GM12878 (cell line): ENCODE measurements at regions not wholly inside any gene's neighbourhood (a gene's known extent, or its start where the extent isn't known, plus 50 kb on each side); places are given as distances from the start of the nearest gene placed in this dataset.

ENCODE experiments used
- CHD4 ChIP-seq: fragments of 200-600 bp; sonication (generic); IDR thresholded peaks from 2 replicates; pipeline ENCODE4 v1.6.1; 2016; ENCODE audit warnings: mild to moderate bottlenecking
- CREM ChIP-seq: IDR thresholded peaks from 2 replicates; pipeline ENCODE4 v1.6.1; 2014; ENCODE audit warnings: antibody characterized with exemption, low read depth
- EP300 ChIP-seq, 2 experiments: fragments of 150-350 bp in 1 of 2; IDR thresholded peaks; 2 replicates each; pipeline ENCODE4 v1.6.1; 2011 to 2012; ENCODE audit warnings: low read depth in 2 of 2, low read length in 2 of 2, borderline replicate concordance in 1 of 2, improper control_type of control experiment in 1 of 2, inconsistent platforms in 1 of 2; ENCODE audit not compliant: control insufficient read depth in 1 of 2
- FOXM1 ChIP-seq: IDR thresholded peaks from 2 replicates; pipeline ENCODE4 v1.6.1; 2012; ENCODE audit warnings: low read depth, mild to moderate bottlenecking, inconsistent platforms, low read length, moderate library complexity
- GATAD2B ChIP-seq: fragments of 450-650 bp; conservative IDR thresholded peaks from 2 replicates; pipeline ENCODE4 v1.6.1; 2017; ENCODE audit warnings: low read depth, mild to moderate bottlenecking, moderate library complexity
- KDM1A ChIP-seq: fragments of 200-600 bp; sonication (generic); IDR thresholded peaks from 2 replicates; pipeline ENCODE4 v1.6.1; 2016; ENCODE audit warnings: borderline replicate concordance
- MXI1 ChIP-seq: fragments of 150-350 bp; IDR thresholded peaks from 2 replicates; pipeline ENCODE4 v1.6.1; 2011; ENCODE audit warnings: low read depth, mild to moderate bottlenecking, inconsistent platforms, low read length, improper control_type of control experiment
- NFIC ChIP-seq: IDR thresholded peaks from 2 replicates; pipeline ENCODE4 v1.6.1; 2012; ENCODE audit warnings: low read depth, mild to moderate bottlenecking, inconsistent platforms, low read length, moderate library complexity
- RAD21 ChIP-seq: IDR thresholded peaks from 2 replicates; pipeline ENCODE4 v1.6.1; 2011; ENCODE audit warnings: mild to moderate bottlenecking, low read depth, low read length, moderate library complexity; ENCODE audit not compliant: insufficient read depth
- RB1 ChIP-seq: fragments of 450-650 bp; formaldehyde crosslinking; IDR thresholded peaks from 2 replicates; pipeline ENCODE4 v1.6.1; 2017; ENCODE audit warnings: mild to moderate bottlenecking, borderline replicate concordance
- RCOR1 ChIP-seq: conservative IDR thresholded peaks from 2 replicates; pipeline ENCODE4 v1.6.1; 2012; ENCODE audit warnings: low read depth, low read length, improper control_type of control experiment
- SMC3 ChIP-seq: IDR thresholded peaks from 2 replicates; pipeline ENCODE4 v1.6.1; 2011; ENCODE audit warnings: low read length, improper control_type of control experiment, borderline replicate concordance
- SREBF2 ChIP-seq: IDR thresholded peaks from 2 replicates; pipeline ENCODE4 v1.6.1; 2012; ENCODE audit warnings: mild to moderate bottlenecking, low read length
- STAT3 ChIP-seq: IDR thresholded peaks from 2 replicates; pipeline ENCODE4 v1.6.1; 2011; ENCODE audit warnings: low read depth, low read length, improper control_type of control experiment
- YY1 ChIP-seq: IDR thresholded peaks from 2 replicates; pipeline ENCODE4 v1.6.1; 2011; ENCODE audit warnings: low read depth, mild to moderate bottlenecking, low read length
- TF ChIP-seq, protein P1 (sequence below): fragments of 450-650 bp; IDR thresholded peaks from 2 replicates; pipeline ENCODE4 v1.6.1; 2017; ENCODE audit warnings: mild to moderate bottlenecking, moderate library complexity
- TF ChIP-seq, protein P2 (sequence below): fragments of 450-650 bp; IDR thresholded peaks from 2 replicates; pipeline ENCODE4 v1.6.1; 2018; ENCODE audit warnings: mild to moderate bottlenecking, low read depth, moderate library complexity; ENCODE audit not compliant: partially characterized antibody
- TF ChIP-seq, protein P3 (sequence below): fragments of 450-650 bp; IDR thresholded peaks from 2 replicates; pipeline ENCODE4 v1.6.1; 2016; ENCODE audit warnings: mild to moderate bottlenecking
- TF ChIP-seq, protein P4 (sequence below): IDR thresholded peaks from 2 replicates; pipeline ENCODE4 v1.6.1; 2011; ENCODE audit warnings: borderline replicate concordance, low read depth, mild to moderate bottlenecking, moderate library complexity, low read length; ENCODE audit not compliant: insufficient read depth, poor library complexity, severe bottlenecking

- TF ChIP-seq RAD21: no peak
- TF ChIP-seq, protein P1, sequence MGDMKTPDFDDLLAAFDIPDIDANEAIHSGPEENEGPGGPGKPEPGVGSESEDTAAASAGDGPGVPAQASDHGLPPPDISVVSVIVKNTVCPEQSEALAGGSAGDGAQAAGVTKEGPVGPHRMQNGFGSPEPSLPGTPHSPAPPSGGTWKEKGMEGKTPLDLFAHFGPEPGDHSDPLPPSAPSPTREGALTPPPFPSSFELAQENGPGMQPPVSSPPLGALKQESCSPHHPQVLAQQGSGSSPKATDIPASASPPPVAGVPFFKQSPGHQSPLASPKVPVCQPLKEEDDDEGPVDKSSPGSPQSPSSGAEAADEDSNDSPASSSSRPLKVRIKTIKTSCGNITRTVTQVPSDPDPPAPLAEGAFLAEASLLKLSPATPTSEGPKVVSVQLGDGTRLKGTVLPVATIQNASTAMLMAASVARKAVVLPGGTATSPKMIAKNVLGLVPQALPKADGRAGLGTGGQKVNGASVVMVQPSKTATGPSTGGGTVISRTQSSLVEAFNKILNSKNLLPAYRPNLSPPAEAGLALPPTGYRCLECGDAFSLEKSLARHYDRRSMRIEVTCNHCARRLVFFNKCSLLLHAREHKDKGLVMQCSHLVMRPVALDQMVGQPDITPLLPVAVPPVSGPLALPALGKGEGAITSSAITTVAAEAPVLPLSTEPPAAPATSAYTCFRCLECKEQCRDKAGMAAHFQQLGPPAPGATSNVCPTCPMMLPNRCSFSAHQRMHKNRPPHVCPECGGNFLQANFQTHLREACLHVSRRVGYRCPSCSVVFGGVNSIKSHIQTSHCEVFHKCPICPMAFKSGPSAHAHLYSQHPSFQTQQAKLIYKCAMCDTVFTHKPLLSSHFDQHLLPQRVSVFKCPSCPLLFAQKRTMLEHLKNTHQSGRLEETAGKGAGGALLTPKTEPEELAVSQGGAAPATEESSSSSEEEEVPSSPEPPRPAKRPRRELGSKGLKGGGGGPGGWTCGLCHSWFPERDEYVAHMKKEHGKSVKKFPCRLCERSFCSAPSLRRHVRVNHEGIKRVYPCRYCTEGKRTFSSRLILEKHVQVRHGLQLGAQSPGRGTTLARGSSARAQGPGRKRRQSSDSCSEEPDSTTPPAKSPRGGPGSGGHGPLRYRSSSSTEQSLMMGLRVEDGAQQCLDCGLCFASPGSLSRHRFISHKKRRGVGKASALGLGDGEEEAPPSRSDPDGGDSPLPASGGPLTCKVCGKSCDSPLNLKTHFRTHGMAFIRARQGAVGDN: no peak
- no peak for TF ChIP-seq GATAD2B
- TF ChIP-seq, protein P2, sequence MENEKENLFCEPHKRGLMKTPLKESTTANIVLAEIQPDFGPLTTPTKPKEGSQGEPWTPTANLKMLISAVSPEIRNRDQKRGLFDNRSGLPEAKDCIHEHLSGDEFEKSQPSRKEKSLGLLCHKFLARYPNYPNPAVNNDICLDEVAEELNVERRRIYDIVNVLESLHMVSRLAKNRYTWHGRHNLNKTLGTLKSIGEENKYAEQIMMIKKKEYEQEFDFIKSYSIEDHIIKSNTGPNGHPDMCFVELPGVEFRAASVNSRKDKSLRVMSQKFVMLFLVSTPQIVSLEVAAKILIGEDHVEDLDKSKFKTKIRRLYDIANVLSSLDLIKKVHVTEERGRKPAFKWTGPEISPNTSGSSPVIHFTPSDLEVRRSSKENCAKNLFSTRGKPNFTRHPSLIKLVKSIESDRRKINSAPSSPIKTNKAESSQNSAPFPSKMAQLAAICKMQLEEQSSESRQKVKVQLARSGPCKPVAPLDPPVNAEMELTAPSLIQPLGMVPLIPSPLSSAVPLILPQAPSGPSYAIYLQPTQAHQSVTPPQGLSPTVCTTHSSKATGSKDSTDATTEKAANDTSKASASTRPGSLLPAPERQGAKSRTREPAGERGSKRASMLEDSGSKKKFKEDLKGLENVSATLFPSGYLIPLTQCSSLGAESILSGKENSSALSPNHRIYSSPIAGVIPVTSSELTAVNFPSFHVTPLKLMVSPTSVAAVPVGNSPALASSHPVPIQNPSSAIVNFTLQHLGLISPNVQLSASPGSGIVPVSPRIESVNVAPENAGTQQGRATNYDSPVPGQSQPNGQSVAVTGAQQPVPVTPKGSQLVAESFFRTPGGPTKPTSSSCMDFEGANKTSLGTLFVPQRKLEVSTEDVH: no peak
- peak; percentile 77 for TF ChIP-seq CREM
- TF ChIP-seq RCOR1: no peak
- TF ChIP-seq CHD4: no peak
- no peak for TF ChIP-seq SREBF2
- no peak for TF ChIP-seq SMC3
- TF ChIP-seq, protein P3, sequence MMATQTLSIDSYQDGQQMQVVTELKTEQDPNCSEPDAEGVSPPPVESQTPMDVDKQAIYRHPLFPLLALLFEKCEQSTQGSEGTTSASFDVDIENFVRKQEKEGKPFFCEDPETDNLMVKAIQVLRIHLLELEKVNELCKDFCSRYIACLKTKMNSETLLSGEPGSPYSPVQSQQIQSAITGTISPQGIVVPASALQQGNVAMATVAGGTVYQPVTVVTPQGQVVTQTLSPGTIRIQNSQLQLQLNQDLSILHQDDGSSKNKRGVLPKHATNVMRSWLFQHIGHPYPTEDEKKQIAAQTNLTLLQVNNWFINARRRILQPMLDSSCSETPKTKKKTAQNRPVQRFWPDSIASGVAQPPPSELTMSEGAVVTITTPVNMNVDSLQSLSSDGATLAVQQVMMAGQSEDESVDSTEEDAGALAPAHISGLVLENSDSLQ: no peak
- TF ChIP-seq EP300 (IDR thresholded peaks at IDR 0.05; ENCODE audit: borderline replicate concordance in 1 of 2, control insufficient read depth in 1 of 2, low read depth in 2 of 2, low read length in 2 of 2): peak; percentile 54 to 75; a peak in 3 of 4 replicates
- TF ChIP-seq MXI1: no peak
- TF ChIP-seq STAT3: no peak
- TF ChIP-seq KDM1A: no peak
- TF ChIP-seq YY1: no peak
- TF ChIP-seq, protein P4, sequence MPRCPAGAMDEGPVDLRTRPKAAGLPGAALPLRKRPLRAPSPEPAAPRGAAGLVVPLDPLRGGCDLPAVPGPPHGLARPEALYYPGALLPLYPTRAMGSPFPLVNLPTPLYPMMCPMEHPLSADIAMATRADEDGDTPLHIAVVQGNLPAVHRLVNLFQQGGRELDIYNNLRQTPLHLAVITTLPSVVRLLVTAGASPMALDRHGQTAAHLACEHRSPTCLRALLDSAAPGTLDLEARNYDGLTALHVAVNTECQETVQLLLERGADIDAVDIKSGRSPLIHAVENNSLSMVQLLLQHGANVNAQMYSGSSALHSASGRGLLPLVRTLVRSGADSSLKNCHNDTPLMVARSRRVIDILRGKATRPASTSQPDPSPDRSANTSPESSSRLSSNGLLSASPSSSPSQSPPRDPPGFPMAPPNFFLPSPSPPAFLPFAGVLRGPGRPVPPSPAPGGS: peak; percentile 27
- peak; percentile 80 for TF ChIP-seq NFIC
- TF ChIP-seq FOXM1: no peak
- no peak for TF ChIP-seq RB1
Measured at GRCh38 chr4:110296892-110297291, 98.5 kb upstream of the ELOVL6 start (continued).
